ENCODE measurements at regions not wholly inside any gene's neighbourhood (a gene's known extent, or its start where the extent isn't known, plus 50 kb on each side); places are given as distances from the start of the nearest gene placed in this dataset.

GRCh38 chr5:26193626-26194025 is 844.8 kb downstream of the CDH9 start:
- H3K27ac ChIP-seq: no peak overlapping the region
- no peak overlapping the region for H3K4me3 ChIP-seq
- in situ Hi-C loops (cut with MboI; ENCODE audit: low pct_unique_long_range_greater_than_20kb in 2 of 9, low sequenced_read_pairs in 9 of 9, unreplicated experiment in 9 of 9): no loop called here
- no peak for ATAC-seq (replicated peaks in 6 of 8)
- H3K4me1 ChIP-seq (replicated peaks in 1 of 2): no peaks in the 10 kb centered on the region
- WGBS, 10 experiments: 8 to 100% (median 80%) methylated on average over 1 to 5 of the region's 5 CpGs; no CpG with 5 or more reads in 1 of the 10 experiments

- no peaks in the 10 kb centered on the region for H3K4me1 ChIP-seq (replicated peaks in 1 of 2)
These were observed 845.9 kb downstream of the CDH9 start for GRCh38 chr5:26192486-26192885.

GRCh38 chr5:26181582-26181981 is 856.8 kb downstream of the CDH9 start:
- no peak for ATAC-seq (replicated peaks in 6 of 8)

More at GRCh38 chr5:26192486-26192885, 845.9 kb downstream of the CDH9 start:
- Histone ChIP-seq H3K27ac (no peak overlapping the region), H3K4me3 (no peak overlapping the region)
- in situ Hi-C loops (cut with MboI; ENCODE audit: low pct_unique_long_range_greater_than_20kb in 2 of 9, low sequenced_read_pairs in 9 of 9, unreplicated experiment in 9 of 9): no loop called here
- ATAC-seq (replicated peaks in 6 of 8): peak in 1 of 8 experiments; percentile 42

GRCh38 chr5:26148569-26149107 is 889.7 kb downstream of the CDH9 start:
- in situ Hi-C loops (cut with MboI; ENCODE audit: low pct_unique_long_range_greater_than_20kb in 2 of 9, low sequenced_read_pairs in 9 of 9, unreplicated experiment in 9 of 9): no loop called here
- WGBS, 10 experiments: 0 to 92% methylated on average over 1 to 2 of the region's 7 CpGs; no CpG with 5 or more reads in 8 of the 10 experiments
- no peak for ATAC-seq (replicated peaks in 6 of 8)
- H3K4me1 ChIP-seq (replicated peaks in 1 of 2): no peaks in the 10 kb centered on the region
- no peak overlapping the region for H3K4me3 ChIP-seq
- H3K27ac ChIP-seq: no peak overlapping the region

More at GRCh38 chr5:26181582-26181981, 856.8 kb downstream of the CDH9 start:
- Histone ChIP-seq H3K27ac (no peak overlapping the region), H3K4me3 (no peak overlapping the region), H3K4me1 (replicated peaks in 1 of 2) (no peaks in the 10 kb centered on the region)
- in situ Hi-C loops (cut with MboI; ENCODE audit: low pct_unique_long_range_greater_than_20kb in 2 of 9, low sequenced_read_pairs in 9 of 9, unreplicated experiment in 9 of 9): no loop called here
- WGBS, 10 experiments: 45 to 100% (median 96%) methylated on average over 1 of the region's 1 CpG; no CpG with 5 or more reads in 2 of the 10 experiments

GRCh38 chr5:26143259-26143658 is 895.1 kb downstream of the CDH9 start:
- no peaks in the 10 kb centered on the region for H3K4me1 ChIP-seq (replicated peaks in 1 of 2)
- 0 to 96% (median 50%) methylated on average over 1 to 2 of the region's 2 CpGs for WGBS, 10 experiments
- in situ Hi-C loops (cut with MboI; ENCODE audit: low pct_unique_long_range_greater_than_20kb in 2 of 9, low sequenced_read_pairs in 9 of 9, unreplicated experiment in 9 of 9): no loop called here
- H3K4me3 ChIP-seq: no peak overlapping the region
- no peak for ATAC-seq (replicated peaks in 6 of 8)
- no peak overlapping the region for H3K27ac ChIP-seq

- no peak overlapping the region for H3K4me3 ChIP-seq
- no peak overlapping the region for H3K27ac ChIP-seq
- in situ Hi-C loops (cut with MboI; ENCODE audit: low pct_unique_long_range_greater_than_20kb in 2 of 9, low sequenced_read_pairs in 9 of 9, unreplicated experiment in 9 of 9): no loop called here
- WGBS, 10 experiments: 24 to 100% (median 69%) methylated on average over 1 to 6 of the region's 6 CpGs; no CpG with 5 or more reads in 1 of the 10 experiments
- no peaks in the 10 kb centered on the region for H3K4me1 ChIP-seq (replicated peaks in 1 of 2)
- peak in 1 of 8 experiments; percentile 33 for ATAC-seq (replicated peaks in 6 of 8)
These were observed 917.0 kb downstream of the CDH9 start for GRCh38 chr5:26121338-26121737.

- Histone ChIP-seq H3K4me3 (no peak overlapping the region), H3K27ac (no peak overlapping the region), H3K4me1 (replicated peaks in 1 of 2) (no peaks in the 10 kb centered on the region)
- 0 to 100% (median 46%) methylated on average over 1 to 2 of the region's 2 CpGs; no CpG with 5 or more reads in 1 of the 10 experiments for WGBS, 10 experiments
- no peak for ATAC-seq (replicated peaks in 6 of 8)
- in situ Hi-C loops (cut with MboI; ENCODE audit: low pct_unique_long_range_greater_than_20kb in 2 of 9, low sequenced_read_pairs in 9 of 9, unreplicated experiment in 9 of 9): no loop called here
These were observed 934.2 kb downstream of the CDH9 start for GRCh38 chr5:26104175-26104574.

- Histone ChIP-seq H3K4me3 (no peak overlapping the region), H3K27ac (no peak overlapping the region), H3K4me1 (replicated peaks in 1 of 2) (no peaks in the 10 kb centered on the region)
- WGBS, 10 experiments: 0 to 100% (median 86%) methylated on average over 1 of the region's 1 CpG; no CpG with 5 or more reads in 1 of the 10 experiments
- no peak for ATAC-seq (replicated peaks in 6 of 8)
- in situ Hi-C loops (cut with MboI; ENCODE audit: low pct_unique_long_range_greater_than_20kb in 2 of 9, low sequenced_read_pairs in 9 of 9, unreplicated experiment in 9 of 9): no loop called here
These were observed 978.2 kb downstream of the CDH9 start for GRCh38 chr5:26060212-26060611.

- H3K4me3 ChIP-seq: no peak overlapping the region
- no peak overlapping the region for H3K27ac ChIP-seq
- WGBS, 10 experiments: 0 to 100% (median 0%) methylated on average over 1 of the region's 1 CpG; no CpG with 5 or more reads in 7 of the 10 experiments
- no peak for ATAC-seq (replicated peaks in 6 of 8)
- H3K4me1 ChIP-seq (replicated peaks in 1 of 2): no peaks in the 10 kb centered on the region
- in situ Hi-C loops (cut with MboI; ENCODE audit: low pct_unique_long_range_greater_than_20kb in 2 of 9, low sequenced_read_pairs in 9 of 9, unreplicated experiment in 9 of 9): no loop called here
These were observed 983.8 kb downstream of the CDH9 start for GRCh38 chr5:26054594-26054993.

- H3K4me3 ChIP-seq: no peak overlapping the region
- H3K27ac ChIP-seq: no peak overlapping the region
- ATAC-seq (replicated peaks in 6 of 8): no peak
- no peaks in the 10 kb centered on the region for H3K4me1 ChIP-seq (replicated peaks in 1 of 2)
- in situ Hi-C loops (cut with MboI; ENCODE audit: low pct_unique_long_range_greater_than_20kb in 2 of 9, low sequenced_read_pairs in 9 of 9, unreplicated experiment in 9 of 9): no loop called here
- 0 to 100% (median 92%) methylated on average over 1 to 2 of the region's 2 CpGs; no CpG with 5 or more reads in 2 of the 10 experiments for WGBS, 10 experiments
These were observed 1003.6 kb downstream of the CDH9 start for GRCh38 chr5:26034813-26035212.

- ATAC-seq (replicated peaks in 6 of 8): no peak
- H3K4me1 ChIP-seq (replicated peaks in 1 of 2): no peaks in the 10 kb centered on the region
- no peak overlapping the region for H3K4me3 ChIP-seq
- 0 to 92% (median 49%) methylated on average over 1 to 3 of the region's 3 CpGs; no CpG with 5 or more reads in 2 of the 10 experiments for WGBS, 10 experiments
- H3K27ac ChIP-seq: no peak overlapping the region
- in situ Hi-C loops (cut with MboI; ENCODE audit: low pct_unique_long_range_greater_than_20kb in 2 of 9, low sequenced_read_pairs in 9 of 9, unreplicated experiment in 9 of 9): no loop called here
These were observed 1006.9 kb downstream of the CDH9 start for GRCh38 chr5:26031481-26031880.

GRCh38 chr5:26026044-26026443 is 1012.3 kb downstream of the CDH9 start:
- H3K27ac ChIP-seq: no peak overlapping the region
- 10 to 100% (median 62%) methylated on average over 1 to 4 of the region's 4 CpGs; no CpG with 5 or more reads in 1 of the 10 experiments for WGBS, 10 experiments
- in situ Hi-C loops (cut with MboI; ENCODE audit: low pct_unique_long_range_greater_than_20kb in 2 of 9, low sequenced_read_pairs in 9 of 9, unreplicated experiment in 9 of 9): no loop called here
- no peak overlapping the region for H3K4me3 ChIP-seq
- no peaks in the 10 kb centered on the region for H3K4me1 ChIP-seq (replicated peaks in 1 of 2)
- peak in 4 of 8 experiments; percentile 26 to 75 (median 56) for ATAC-seq (replicated peaks in 6 of 8)

GRCh38 chr5:26024774-26025173 is 1013.6 kb downstream of the CDH9 start:
- 43 to 100% (median 88%) methylated on average over 1 of the region's 1 CpG; no CpG with 5 or more reads in 4 of the 10 experiments for WGBS, 10 experiments
- H3K4me1 ChIP-seq (replicated peaks in 1 of 2): no peaks in the 10 kb centered on the region
- in situ Hi-C loops (cut with MboI; ENCODE audit: low pct_unique_long_range_greater_than_20kb in 2 of 9, low sequenced_read_pairs in 9 of 9, unreplicated experiment in 9 of 9): no loop called here
- peak in 1 of 8 experiments; percentile 54 for ATAC-seq (replicated peaks in 6 of 8)
- no peak overlapping the region for H3K27ac ChIP-seq
- no peak overlapping the region for H3K4me3 ChIP-seq

GRCh38 chr5:26023361-26023760 is 1015.0 kb downstream of the CDH9 start:
- 0 to 89% (median 38%) methylated on average over 1 to 4 of the region's 4 CpGs; no CpG with 5 or more reads in 1 of the 10 experiments for WGBS, 10 experiments
- no peak overlapping the region for H3K27ac ChIP-seq
- H3K4me1 ChIP-seq (replicated peaks in 1 of 2): no peaks in the 10 kb centered on the region
- in situ Hi-C loops (cut with MboI; ENCODE audit: low pct_unique_long_range_greater_than_20kb in 2 of 9, low sequenced_read_pairs in 9 of 9, unreplicated experiment in 9 of 9): no loop called here
- no peak overlapping the region for H3K4me3 ChIP-seq
- ATAC-seq (replicated peaks in 6 of 8): no peak

All from motor neuron (in vitro differentiated cells).